HUES6 (cell line): ENCODE measurements at regions not wholly inside any gene's neighbourhood (a gene's known extent, or its start where the extent isn't known, plus 50 kb on each side); places are given as distances from the start of the nearest gene placed in this dataset.

Experiments
- H3K27ac ChIP-seq: 2 replicates; pipeline ENCODE4 v1.7.0; 2013; ENCODE audit warnings: low read depth, mild to moderate bottlenecking, low read length, inconsistent platforms
- H3K27me3 ChIP-seq: 2 replicates; pipeline ENCODE4 v1.6.1; 2013; ENCODE audit warnings: low read length; ENCODE audit not compliant: control insufficient read depth, insufficient read depth
- H3K36me3 ChIP-seq: 2 replicates; pipeline ENCODE4 v1.6.1; 2013; ENCODE audit warnings: low read length; ENCODE audit not compliant: control insufficient read depth, insufficient read depth
- H3K4me1 ChIP-seq: 2 replicates; pipeline ENCODE4 v1.6.1; 2013; ENCODE audit warnings: low read length; ENCODE audit not compliant: control insufficient read depth, insufficient read depth
- H3K4me3 ChIP-seq: 2 replicates; pipeline ENCODE4 v1.5.1; 2013; ENCODE audit warnings: low read depth, low read length
- H3K9ac ChIP-seq: one replicate; pipeline ENCODE4 v1.6.1; 2013; ENCODE audit warnings: mild to moderate bottlenecking, low read length
- H3K9me3 ChIP-seq: 2 replicates; pipeline ENCODE4 v1.6.1; 2013; ENCODE audit warnings: low read depth, low read length; ENCODE audit not compliant: control insufficient read depth, insufficient read depth

DNA sequence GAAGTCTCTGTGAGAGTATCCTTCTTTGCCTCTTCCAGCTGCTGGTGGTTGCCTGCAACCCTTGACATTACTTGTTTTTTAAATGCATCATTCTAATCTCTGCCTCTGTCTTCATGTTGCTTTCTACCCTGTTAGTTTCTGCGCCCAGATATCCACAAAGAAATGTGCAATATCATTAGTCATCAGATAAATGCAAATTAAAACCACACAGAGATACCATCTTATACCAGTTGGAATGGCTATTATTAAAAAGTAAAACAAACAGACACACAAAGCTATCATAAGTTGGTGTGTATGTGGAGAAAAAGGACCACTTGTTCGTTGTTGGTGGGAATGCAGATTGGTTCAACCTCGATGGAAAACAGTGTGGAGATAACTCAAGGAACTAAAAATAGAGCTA, 517.4 kb downstream of the FAT4 start:
- H3K4me3 ChIP-seq, result no peak overlapping the region
- no peak overlapping the region for H3K27ac ChIP-seq
- H3K4me1 ChIP-seq, result no peaks in the 10 kb centered on the region
- H3K36me3 ChIP-seq, result no peaks in the 10 kb centered on the region
- H3K9ac ChIP-seq, result no peak overlapping the region
- no peaks in the 10 kb centered on the region for H3K9me3 ChIP-seq
- H3K27me3 ChIP-seq, result no peaks in the 10 kb centered on the region

DNA sequence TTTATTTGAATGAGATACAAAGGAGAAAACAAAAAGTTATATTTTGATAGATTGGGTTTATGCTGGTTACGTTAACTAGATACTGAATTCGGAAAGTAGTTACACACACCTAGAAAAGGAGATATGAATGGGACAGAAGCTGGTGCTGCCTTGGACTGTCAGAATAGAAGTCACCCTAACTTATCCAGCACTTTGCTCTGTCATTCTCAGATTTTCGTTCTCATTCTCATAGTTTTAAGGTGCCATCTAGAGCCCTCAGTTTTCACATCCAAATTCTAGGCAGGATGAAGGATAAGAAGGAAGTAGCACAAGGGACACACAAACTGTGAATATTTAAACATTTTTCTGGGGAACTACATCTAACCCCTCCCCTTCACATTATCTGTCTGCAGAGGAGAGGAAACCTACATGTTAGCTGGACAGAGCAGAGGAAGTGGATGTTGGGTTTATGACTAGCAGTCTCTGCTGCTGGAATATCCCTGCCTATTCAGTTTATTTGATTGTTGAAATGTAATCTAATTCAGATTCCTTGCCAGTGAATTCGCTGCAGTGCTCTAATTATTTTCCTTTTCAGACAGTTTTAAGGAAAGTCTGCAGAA, 521.9 kb downstream of the FAT4 start:
- H3K27me3 ChIP-seq, result no peaks in the 10 kb centered on the region
- H3K4me3 ChIP-seq, result no peak overlapping the region
- no peaks in the 10 kb centered on the region for H3K4me1 ChIP-seq
- no peak overlapping the region for H3K9ac ChIP-seq
- H3K36me3 ChIP-seq, result no peaks in the 10 kb centered on the region
- H3K9me3 ChIP-seq, result no peaks in the 10 kb centered on the region
- H3K27ac ChIP-seq, result no peak overlapping the region

DNA sequence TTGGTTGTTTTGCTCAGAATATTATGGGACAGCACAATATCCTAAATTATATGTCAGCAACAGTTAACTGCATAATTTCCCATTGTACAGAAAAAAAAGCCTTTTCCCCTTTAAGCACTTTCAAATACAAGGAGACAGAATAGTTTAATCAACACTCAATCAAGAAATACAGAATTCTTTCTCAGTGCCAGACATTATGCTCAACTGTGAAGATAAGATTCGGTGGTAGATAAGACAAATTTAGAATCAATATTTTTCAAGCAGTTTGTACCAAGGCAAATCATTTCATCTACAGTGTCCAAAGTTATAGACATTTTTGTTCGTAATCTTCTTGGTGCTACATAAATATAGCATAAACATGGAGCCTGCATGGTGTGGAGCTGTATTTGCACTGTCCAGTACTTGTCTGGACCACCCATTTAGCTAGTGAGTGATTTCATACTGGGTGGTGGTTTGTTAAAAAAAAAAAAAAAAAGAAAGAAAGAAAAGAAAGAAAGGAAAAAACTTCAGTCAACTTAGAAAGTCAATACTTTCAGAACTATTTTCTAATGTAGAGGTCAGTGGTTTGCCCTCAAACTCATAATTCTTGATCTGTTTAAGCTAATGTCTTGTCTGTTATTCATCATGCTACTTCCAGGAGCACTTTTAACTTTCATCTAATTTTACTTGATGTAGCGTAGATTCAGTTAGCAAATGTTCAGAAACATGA, 522.9 kb downstream of the FAT4 start:
- H3K4me1 ChIP-seq, result no peaks in the 10 kb centered on the region
- H3K9ac ChIP-seq, result no peak overlapping the region
- H3K27me3 ChIP-seq, result no peaks in the 10 kb centered on the region
- no peak overlapping the region for H3K27ac ChIP-seq
- H3K36me3 ChIP-seq, result no peaks in the 10 kb centered on the region
- no peaks in the 10 kb centered on the region for H3K9me3 ChIP-seq
- no peak overlapping the region for H3K4me3 ChIP-seq

DNA sequence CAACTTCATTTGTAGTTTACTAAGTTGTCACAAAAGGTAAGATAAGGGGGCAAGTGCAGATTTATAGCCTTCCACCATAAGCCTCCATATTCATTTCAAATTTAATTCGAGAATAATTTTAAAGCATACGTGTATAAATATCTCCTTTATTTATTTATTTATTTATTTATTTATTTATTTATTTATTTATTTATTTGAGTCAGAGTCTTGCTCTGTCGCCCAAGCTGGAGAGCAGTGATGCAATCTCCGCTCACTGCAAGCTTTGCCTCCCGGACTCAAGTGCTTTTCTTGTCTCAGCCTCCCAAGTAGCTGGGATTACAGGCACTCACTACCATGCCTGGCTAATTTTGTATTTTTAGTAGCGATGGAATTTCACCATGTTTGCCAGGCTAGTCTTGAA, 523.4 kb downstream of the FAT4 start:
- Histone ChIP-seq H3K4me1 (no peaks in the 10 kb centered on the region), H3K27me3 (no peaks in the 10 kb centered on the region), H3K27ac (no peak overlapping the region), H3K9ac (no peak overlapping the region), H3K36me3 (no peaks in the 10 kb centered on the region), H3K4me3 (no peak overlapping the region), H3K9me3 (no peaks in the 10 kb centered on the region)

DNA sequence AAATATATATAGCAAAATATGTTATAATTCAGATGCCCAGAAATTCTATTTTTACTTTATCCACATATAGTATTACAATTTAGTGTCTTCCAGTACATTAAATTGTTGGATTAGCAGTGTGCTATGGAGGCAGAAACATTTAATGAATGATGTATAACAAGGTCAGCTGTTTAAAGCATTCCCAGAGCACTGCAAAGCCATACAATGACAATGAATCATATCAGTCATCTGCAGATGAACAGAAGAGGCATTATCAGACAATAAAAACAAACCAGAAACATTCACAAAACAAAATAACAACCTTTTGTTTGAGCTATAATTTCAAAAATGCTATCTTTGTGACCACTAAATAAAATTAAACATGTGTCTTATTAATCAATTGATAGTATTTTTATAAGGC, 524.2 kb downstream of the FAT4 start:
- H3K27me3 ChIP-seq, result no peaks in the 10 kb centered on the region
- no peak overlapping the region for H3K9ac ChIP-seq
- H3K27ac ChIP-seq, result no peak overlapping the region
- H3K4me1 ChIP-seq, result no peaks in the 10 kb centered on the region
- no peak overlapping the region for H3K4me3 ChIP-seq
- H3K36me3 ChIP-seq, result no peaks in the 10 kb centered on the region
- H3K9me3 ChIP-seq, result no peaks in the 10 kb centered on the region

DNA sequence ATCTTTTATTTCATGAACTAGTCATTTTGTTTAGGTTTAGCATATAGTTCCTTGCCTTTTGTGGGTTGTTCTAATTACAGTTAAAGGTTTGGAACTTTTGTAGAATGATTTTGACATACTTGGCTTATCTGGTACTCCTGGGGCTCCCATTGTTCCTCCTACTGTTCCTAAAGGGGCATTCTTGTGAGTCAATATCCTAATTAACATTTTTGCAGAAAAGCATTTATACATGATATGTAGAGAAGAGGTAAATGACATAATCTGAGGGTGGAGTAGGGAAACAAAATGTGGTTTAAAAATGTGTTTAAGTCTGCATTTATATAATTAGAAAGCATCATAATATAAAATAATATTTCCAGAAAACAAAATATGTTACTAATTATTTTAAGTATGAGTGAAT, 529.2 kb downstream of the FAT4 start:
- no peak overlapping the region for H3K9ac ChIP-seq
- no peak overlapping the region for H3K4me3 ChIP-seq
- no peaks in the 10 kb centered on the region for H3K4me1 ChIP-seq
- no peak overlapping the region for H3K27ac ChIP-seq
- H3K36me3 ChIP-seq, result no peaks in the 10 kb centered on the region
- H3K9me3 ChIP-seq, result no peaks in the 10 kb centered on the region
- no peaks in the 10 kb centered on the region for H3K27me3 ChIP-seq

DNA sequence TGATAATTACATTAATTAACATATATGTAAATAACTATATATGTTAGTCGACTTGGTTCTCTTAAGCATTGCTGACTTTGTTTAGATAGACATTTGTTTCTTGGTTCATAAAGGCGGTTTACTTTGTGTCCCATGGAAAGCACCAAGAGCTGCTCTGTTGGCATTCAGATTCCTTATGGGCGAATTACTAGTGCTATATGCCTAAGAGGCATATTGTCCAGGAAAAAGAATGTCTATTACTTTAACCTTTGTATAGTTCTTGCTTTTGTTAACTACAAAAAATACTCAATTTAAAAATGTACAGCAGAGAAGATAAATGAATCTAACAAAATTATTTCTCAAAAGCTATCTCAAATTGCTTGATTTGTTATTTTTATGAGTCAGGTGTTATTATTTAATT, 532.8 kb downstream of the FAT4 start:
- Histone ChIP-seq H3K4me1 (no peaks in the 10 kb centered on the region), H3K4me3 (no peak overlapping the region), H3K27ac (no peak overlapping the region), H3K27me3 (no peaks in the 10 kb centered on the region), H3K9me3 (no peaks in the 10 kb centered on the region), H3K36me3 (no peaks in the 10 kb centered on the region), H3K9ac (no peak overlapping the region)

DNA sequence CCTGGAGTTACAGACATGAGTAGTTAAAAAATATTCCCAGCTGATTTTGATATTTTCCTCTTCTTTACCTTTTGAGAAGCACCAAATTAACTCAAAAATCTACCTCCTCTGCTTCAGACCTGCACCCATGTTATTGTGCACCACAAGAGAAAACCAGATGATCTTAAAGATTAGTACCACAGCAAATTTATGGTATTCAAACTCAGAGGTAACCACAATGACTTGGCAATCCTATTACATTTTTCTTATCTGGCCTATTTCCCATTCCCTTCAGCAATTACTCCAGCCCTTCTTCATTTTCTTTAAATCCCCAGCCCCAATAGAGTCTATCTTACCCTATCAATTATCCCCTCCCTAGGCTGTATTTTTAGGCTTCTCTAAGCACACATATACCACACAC, 535.1 kb downstream of the FAT4 start:
- no peak overlapping the region for H3K9ac ChIP-seq
- H3K27ac ChIP-seq, result no peak overlapping the region
- no peaks in the 10 kb centered on the region for H3K9me3 ChIP-seq
- no peak overlapping the region for H3K4me3 ChIP-seq
- no peaks in the 10 kb centered on the region for H3K4me1 ChIP-seq
- H3K27me3 ChIP-seq, result no peaks in the 10 kb centered on the region
- H3K36me3 ChIP-seq, result no peaks in the 10 kb centered on the region

DNA sequence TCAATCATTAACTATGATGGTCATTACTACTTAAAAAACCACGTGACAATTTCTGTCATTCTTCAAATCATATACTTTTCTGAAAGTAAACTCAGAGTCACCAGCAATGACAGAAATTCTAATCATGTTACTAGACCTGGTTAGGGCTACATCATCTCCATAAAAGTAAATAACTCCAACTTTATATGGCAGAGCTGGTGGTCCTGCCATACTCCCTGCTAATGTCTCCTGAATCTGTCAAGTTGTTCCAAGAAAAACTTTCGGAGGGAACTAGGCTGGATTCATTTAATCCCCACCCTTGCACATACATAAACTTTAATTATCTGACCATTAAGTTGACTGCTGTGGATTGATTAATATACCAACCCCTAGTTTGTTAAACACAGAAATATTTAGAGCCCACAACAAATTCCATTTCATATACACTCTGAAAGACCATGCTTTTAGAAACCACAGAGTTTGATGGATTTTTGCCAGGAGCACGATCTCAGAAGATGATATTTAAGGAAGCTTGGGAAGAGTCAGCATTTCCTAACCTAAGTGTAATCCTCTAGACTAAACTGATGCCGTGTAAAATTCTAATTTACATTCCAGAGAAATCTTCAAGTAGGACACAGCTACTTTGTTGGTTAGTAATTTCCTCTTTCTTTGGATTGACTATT, 577.0 kb downstream of the FAT4 start:
- Histone ChIP-seq H3K4me3 (no peak overlapping the region), H3K27ac (no peak overlapping the region), H3K9me3 (no peaks in the 10 kb centered on the region), H3K36me3 (no peaks in the 10 kb centered on the region), H3K27me3 (no peaks in the 10 kb centered on the region), H3K4me1 (no peaks in the 10 kb centered on the region), H3K9ac (no peak overlapping the region)

DNA sequence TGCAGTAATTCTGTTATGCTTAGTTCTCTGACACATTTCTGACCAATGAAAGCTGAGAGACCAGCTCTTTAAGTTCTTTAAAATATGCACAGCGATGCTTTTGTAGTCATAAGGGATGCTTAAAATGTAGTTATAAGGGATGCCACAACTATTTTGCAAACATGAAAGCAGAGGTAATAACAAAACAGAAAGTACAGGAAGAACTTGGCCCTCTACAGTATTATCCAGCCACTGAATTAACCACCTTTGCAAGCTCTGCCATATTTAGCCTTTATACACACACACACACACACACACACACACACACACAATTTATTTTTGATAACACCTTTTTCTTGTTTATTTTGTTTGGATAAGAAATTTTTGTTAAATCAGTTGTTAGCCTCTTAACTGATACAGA, 590.0 kb downstream of the FAT4 start:
- H3K9ac ChIP-seq, result no peak overlapping the region
- H3K27me3 ChIP-seq, result no peaks in the 10 kb centered on the region
- H3K27ac ChIP-seq, result no peak overlapping the region
- H3K9me3 ChIP-seq, result no peaks in the 10 kb centered on the region
- no peak overlapping the region for H3K4me3 ChIP-seq
- no peaks in the 10 kb centered on the region for H3K4me1 ChIP-seq
- H3K36me3 ChIP-seq, result no peaks in the 10 kb centered on the region

DNA sequence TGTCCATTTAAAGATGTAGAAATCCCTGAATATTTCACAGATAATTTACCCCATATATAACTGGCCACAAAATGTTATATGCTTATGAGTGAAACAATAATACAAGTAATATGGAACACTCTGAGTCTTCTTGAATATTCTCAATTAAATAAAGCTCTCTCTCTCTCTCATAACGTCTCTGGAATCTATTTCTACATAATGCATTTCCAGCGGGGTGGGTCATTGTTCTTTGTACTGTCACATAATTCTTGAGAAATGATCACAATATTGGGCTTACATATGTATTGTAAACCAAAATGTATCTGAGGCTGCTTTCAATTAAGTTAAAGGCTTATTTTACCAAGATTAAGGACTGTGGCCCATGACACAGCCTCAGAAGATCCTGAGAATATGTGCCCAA, 596.3 kb downstream of the FAT4 start:
- no peaks in the 10 kb centered on the region for H3K36me3 ChIP-seq
- no peaks in the 10 kb centered on the region for H3K27me3 ChIP-seq
- no peak overlapping the region for H3K4me3 ChIP-seq
- H3K27ac ChIP-seq, result no peak overlapping the region
- no peak overlapping the region for H3K9ac ChIP-seq
- H3K9me3 ChIP-seq, result peaks cover 7% of the 10 kb centered on the region; the same call in 1 of the 2 replicates
- no peaks in the 10 kb centered on the region for H3K4me1 ChIP-seq
